ENCODE measurements at regions not wholly inside any gene's neighbourhood (a gene's known extent, or its start where the extent isn't known, plus 50 kb on each side); places are given as distances from the start of the nearest gene placed in this dataset.
A peak's percentile ranks its signal among the peaks of the same experiment; 100 is the strongest.

- 11% methylated on average over 8 of the region's 8 CpGs for WGBS
- Histone ChIP-seq H3K4me3 (no peak overlapping the region), H3K27ac (no peak overlapping the region), H3K4me1 (replicated peaks) (no peaks in the 10 kb centered on the region), H3K9me3 (no peaks in the 10 kb centered on the region), H3K36me3 (no peaks in the 10 kb centered on the region), H3K27me3 (replicated peaks; ENCODE audit: insufficient read depth) (no peaks in the 10 kb centered on the region)
- DNase-seq (ENCODE audit: low spot score) = peak; percentile 77
- TF ChIP-seq POLR2A (IDR thresholded peaks at IDR 0.05) (no peak), POLR2AphosphoS5 (IDR thresholded peaks at IDR 0.05) (peak; percentile 56), CTCF (IDR thresholded peaks at IDR 0.05) (peak; percentile 78 to 97 (median 94))
- intact Hi-C loops (cut with DNase I) = loop anchor here (5.0 kb wide), 2 partner anchors 255 to 475 kb away; no protein-coding TSS in a partner anchor
Measured at GRCh38 chr1:65687428-65688214, 105.1 kb upstream of the PDE4B start.

GRCh38 chr1:65688215-65688566 lies 104.5 kb upstream of the PDE4B start:
- TF ChIP-seq POLR2AphosphoS5 (IDR thresholded peaks at IDR 0.05) (no peak), POLR2A (IDR thresholded peaks at IDR 0.05) (no peak), CTCF (IDR thresholded peaks at IDR 0.05) (no peak)
- H3K4me3 ChIP-seq = no peak overlapping the region
- no peaks in the 10 kb centered on the region for H3K36me3 ChIP-seq
- no peak overlapping the region for H3K27ac ChIP-seq
- H3K27me3 ChIP-seq (replicated peaks; ENCODE audit: insufficient read depth) = no peaks in the 10 kb centered on the region
- 83% methylated on average over 4 of the region's 4 CpGs for WGBS
- intact Hi-C loops (cut with DNase I) = loop anchor here (5.0 kb wide), 2 partner anchors 256 to 476 kb away; no protein-coding TSS in a partner anchor
- no peak for DNase-seq (ENCODE audit: low spot score)
- H3K9me3 ChIP-seq = no peaks in the 10 kb centered on the region
- H3K4me1 ChIP-seq (replicated peaks) = no peaks in the 10 kb centered on the region

- no peak overlapping the region for H3K27ac ChIP-seq
- no peaks in the 10 kb centered on the region for H3K4me1 ChIP-seq (replicated peaks)
- DNase-seq (ENCODE audit: low spot score) = no peak
- WGBS = 92% methylated on average over 3 of the region's 3 CpGs
- H3K9me3 ChIP-seq = no peaks in the 10 kb centered on the region
- TF ChIP-seq POLR2AphosphoS5 (IDR thresholded peaks at IDR 0.05) = no peak
- no peak for TF ChIP-seq CTCF (IDR thresholded peaks at IDR 0.05)
- TF ChIP-seq POLR2A (IDR thresholded peaks at IDR 0.05) = no peak
- no peaks in the 10 kb centered on the region for H3K36me3 ChIP-seq
- no peak overlapping the region for H3K4me3 ChIP-seq
- no peaks in the 10 kb centered on the region for H3K27me3 ChIP-seq (replicated peaks; ENCODE audit: insufficient read depth)
- intact Hi-C loops (cut with DNase I) = loop anchor here (5.0 kb wide), 2 partner anchors 257 to 477 kb away; no protein-coding TSS in a partner anchor
Measured at GRCh38 chr1:65688848-65689247, 103.8 kb upstream of the PDE4B start.

GRCh38 chr1:65691152-65691900 lies 101.4 kb upstream of the PDE4B start:
- Histone ChIP-seq H3K27me3 (replicated peaks; ENCODE audit: insufficient read depth) (no peaks in the 10 kb centered on the region), H3K27ac (no peak overlapping the region), H3K36me3 (no peaks in the 10 kb centered on the region), H3K9me3 (no peaks in the 10 kb centered on the region), H3K4me3 (no peak overlapping the region), H3K4me1 (replicated peaks) (no peaks in the 10 kb centered on the region)
- intact Hi-C loops (cut with DNase I) = no loop called here
- DNase-seq (ENCODE audit: low spot score) = no peak
- 83% methylated on average over 6 of the region's 6 CpGs for WGBS
- TF ChIP-seq POLR2AphosphoS5 (IDR thresholded peaks at IDR 0.05) (no peak), POLR2A (IDR thresholded peaks at IDR 0.05) (no peak), CTCF (IDR thresholded peaks at IDR 0.05) (no peak)

All from prostate gland (tissue), 2 donors.